ENCODE measurements at regions not wholly inside any gene's neighbourhood (a gene's known extent, or its start where the extent isn't known, plus 50 kb on each side); places are given as distances from the start of the nearest gene placed in this dataset.

DNA sequence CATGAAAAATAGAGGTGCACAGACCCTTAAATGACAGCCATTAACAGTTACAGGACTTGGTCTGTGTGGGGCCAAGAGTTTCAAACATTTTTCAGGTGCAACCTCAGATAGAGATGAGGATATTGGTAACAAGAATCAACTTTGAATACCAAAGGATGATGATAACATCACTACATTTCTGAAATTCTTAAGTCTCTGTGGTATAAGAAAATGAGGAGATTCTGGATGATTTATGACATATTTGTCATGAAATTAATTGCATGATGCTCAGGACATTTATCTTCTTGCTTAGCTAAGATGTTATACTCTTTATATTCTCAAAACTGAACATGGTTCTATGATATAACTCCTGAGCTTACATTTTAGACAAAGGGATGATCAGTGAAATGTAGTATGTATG, 471.8 kb upstream of the CWC22 start:
- H3K18ac ChIP-seq (ENCODE audit: low read depth, low read length) = no peak overlapping the region
- intact Hi-C loops (cut with micrococcal nuclease) = no loop called here
- no peak overlapping the region for H3K9ac ChIP-seq (ENCODE audit: low read depth, low read length)
- H3K4me1 ChIP-seq (ENCODE audit: control insufficient read depth, insufficient read depth, low read length) = no peaks in the 10 kb centered on the region
- H4K5ac ChIP-seq (ENCODE audit: low read depth, low read length) = no peak overlapping the region
- H4K8ac ChIP-seq (ENCODE audit: low read depth in 2 of 2, low read length in 2 of 2) = no peak overlapping the region
- no peak overlapping the region for H3K56ac ChIP-seq (ENCODE audit: extremely low read depth, insufficient read depth, low read length)
- H2AK5ac ChIP-seq (ENCODE audit: low read depth, low read length) = no peak overlapping the region
- no peak overlapping the region for H2BK15ac ChIP-seq (ENCODE audit: low read depth, low read length)
- no peak overlapping the region for H2BK20ac ChIP-seq (ENCODE audit: low read depth, low read length)
- no peaks in the 10 kb centered on the region for H3K36me3 ChIP-seq (ENCODE audit: control insufficient read depth, insufficient read depth, low read length)
- no peaks in the 10 kb centered on the region for H3K9me1 ChIP-seq (ENCODE audit: insufficient read depth, low read length)
- H3K27ac ChIP-seq (ENCODE audit: insufficient read depth, low read length) = no peak overlapping the region
- no peak overlapping the region for H3K4me3 ChIP-seq (ENCODE audit: insufficient read depth, low read depth, low read length)
- no peaks in the 10 kb centered on the region for H3K9me3 ChIP-seq (ENCODE audit: control insufficient read depth, insufficient read depth, low read length)
- CTCF ChIA-PET = interaction anchor here (0.6 to 1.3 kb wide), 2 partner anchors 9 to 433 kb away, joined by 4 read pairs; no protein-coding TSS in a partner anchor
- no peak overlapping the region for H3K14ac ChIP-seq (replicated peaks; ENCODE audit: low read depth, low read length)
- no peak for DNase-seq
- no peak for TF ChIP-seq POLR2A (IDR thresholded peaks at IDR 0.05; ENCODE audit: low read depth, low read length)
- H3K4me2 ChIP-seq (ENCODE audit: low read depth, low read length) = no peak overlapping the region
- H4K91ac ChIP-seq (ENCODE audit: insufficient read depth, low read depth, low read length) = no peak overlapping the region
- no peak overlapping the region for H2AFZ ChIP-seq (replicated peaks; ENCODE audit: low read length, poor library complexity)
- no peaks in the 10 kb centered on the region for H4K20me1 ChIP-seq (ENCODE audit: insufficient read depth, low read length)
- no peak overlapping the region for H3K4ac ChIP-seq (ENCODE audit: low read depth, low read length)
- no peak overlapping the region for H3K23ac ChIP-seq (ENCODE audit: low read depth, low read length)
- in situ Hi-C loops (cut with MboI; ENCODE audit: low sequenced_read_pairs) = no loop called here
- H2AK9ac ChIP-seq (replicated peaks; ENCODE audit: low read depth, low read length, poor library complexity) = no peak overlapping the region
- no peaks in the 10 kb centered on the region for H3K79me1 ChIP-seq (ENCODE audit: low read depth in 1 of 2, low read length in 2 of 2)
- H2BK120ac ChIP-seq (ENCODE audit: low read depth, low read length) = no peak overlapping the region
- no peak for ATAC-seq (ENCODE audit: low read depth)
- no TSS peak for BruUV-seq (replicated peaks)
- H2BK5ac ChIP-seq (ENCODE audit: low read depth, low read length, poor library complexity, severe bottlenecking) = no peak overlapping the region
- dilution Hi-C loops (cut with HindIII; ENCODE audit: low sequenced_read_pairs, unreplicated experiment) = no loop called here
- no peaks in the 10 kb centered on the region for H3K27me3 ChIP-seq (ENCODE audit: control insufficient read depth, insufficient read depth, low read length)
- POLR2A ChIA-PET (ENCODE audit: unreplicated experiment) = no interaction called here
